Kidney (tissue), 13 donors: ENCODE measurements at regions not wholly inside any gene's neighbourhood (a gene's known extent, or its start where the extent isn't known, plus 50 kb on each side); places are given as distances from the start of the nearest gene placed in this dataset.
"Not testable (repeated sequence)": the region's sequence is repeated elsewhere in the genome, so short reads cannot be mapped to it uniquely, and the experiment has no call there.

Experiments used
- DNase-seq, 5 donors: peaks; one replicate each; pipeline ENCODE4 v3.0.0-alpha.2; 2013 to 2020
- FAIRE-seq: peaks from 2 replicates; lab custom pipeline; 2012; peaks lifted over from hg19 to GRCh38; lab: Jason Lieb, UNC
- H3K27ac ChIP-seq, 2 donors: one replicate each; pipeline ENCODE4 v1.7.0; 2013; ENCODE audit warnings: low read depth in 2 of 2, low read length in 2 of 2, inconsistent platforms in 1 of 2
- H3K27me3 ChIP-seq: one replicate; pipeline ENCODE4 v1.7.1; 2013; ENCODE audit warnings: low read length, inconsistent platforms; ENCODE audit not compliant: control insufficient read depth, insufficient read depth
- H3K36me3 ChIP-seq, 3 donors: one replicate each; pipeline versions ENCODE4 v1.7.0 to v1.7.1; 2013; ENCODE audit warnings: low read length in 3 of 3, control low read depth in 1 of 3, inconsistent platforms in 1 of 3; ENCODE audit not compliant: insufficient read depth in 3 of 3, control insufficient read depth in 2 of 3
- H3K4me1 ChIP-seq, 3 donors: one replicate each; pipeline versions ENCODE4 v1.7.0 to v1.7.1; 2013; ENCODE audit warnings: low read length in 3 of 3, inconsistent platforms in 1 of 3, low read depth in 1 of 3; ENCODE audit not compliant: control insufficient read depth in 2 of 3, insufficient read depth in 2 of 3
- H3K4me3 ChIP-seq, 3 donors: one replicate each; pipeline versions ENCODE4 v1.7.0 to v1.8.1; 2013; ENCODE audit warnings: low read length in 3 of 3, control low read depth in 1 of 3, inconsistent platforms in 1 of 3
- H3K9ac ChIP-seq, 3 donors: one replicate each; pipeline versions ENCODE4 v1.7.0 to v1.7.1; 2013; ENCODE audit warnings: low read length in 3 of 3, control low read depth in 1 of 3, inconsistent platforms in 1 of 3
- H3K9me3 ChIP-seq, 3 donors: one replicate each; pipeline versions ENCODE4 v1.7.0 to v1.7.1; 2013; ENCODE audit warnings: low read length in 3 of 3, control low read depth in 1 of 3, inconsistent platforms in 1 of 3; ENCODE audit not compliant: control insufficient read depth in 2 of 3, insufficient read depth in 1 of 3
- CTCF ChIP-seq: IDR thresholded peaks from 3 replicates; pipeline ENCODE4 v1.5.1; 2012; ENCODE audit warnings: mild to moderate bottlenecking, moderate library complexity, borderline replicate concordance; ENCODE audit not compliant: insufficient read depth; ENCODE audit errors: extremely low read depth
- intact Hi-C: fragments of 100-400 bp; cut with DNase I; formaldehyde crosslinking; loops from one replicate; pipeline ENCODE4 v1.11.1; 2022
- donor health status: control.
- donor health status: control.
- donor health status: control.
- donor health status: control.
- donor health status: control.
- donor health status: DM: yes; HTN: yes; CAD: no.
- donor health status: Normal renal cell carcinoma (clear cell type).

GRCh38 chr10:33859319-33860022 lies 525.0 kb upstream of the NRP1 start:
- Histone ChIP-seq H3K27me3 (no peaks in the 10 kb centered on the region), H3K9ac (no peak overlapping the region), H3K4me3 (no peak overlapping the region), H3K27ac (no peak overlapping the region), H3K9me3 (no peaks in the 10 kb centered on the region), H3K4me1 (peaks cover 0 to 6% (median 5%) of the 10 kb centered on the region in 3 donors), H3K36me3 (no peaks in the 10 kb centered on the region)
- intact Hi-C loops: no loop called here
- no peak for TF ChIP-seq CTCF
- DNase-seq: no peak
- FAIRE-seq: no peak

GRCh38 chr10:33858326-33858725 lies 523.9 kb upstream of the NRP1 start:
- Histone ChIP-seq H3K36me3 (no peaks in the 10 kb centered on the region), H3K9me3 (no peaks in the 10 kb centered on the region), H3K9ac (no peak overlapping the region), H3K4me1 (peaks cover 0 to 6% (median 5%) of the 10 kb centered on the region in 3 donors), H3K27ac (no peak overlapping the region), H3K27me3 (no peaks in the 10 kb centered on the region), H3K4me3 (no peak overlapping the region)
- TF ChIP-seq CTCF: no peak
- intact Hi-C loops: no loop called here
- FAIRE-seq (no peak), DNase-seq (no peak)

GRCh38 chr10:33853221-33853620 lies 518.8 kb upstream of the NRP1 start:
- H3K27ac ChIP-seq, H3K9me3 ChIP-seq, H3K4me1 ChIP-seq, FAIRE-seq, H3K36me3 ChIP-seq, intact Hi-C loops, H3K9ac ChIP-seq, H3K27me3 ChIP-seq, DNase-seq, H3K4me3 ChIP-seq: not testable (repeated sequence)

GRCh38 chr10:33843379-33843778 lies 508.9 kb upstream of the NRP1 start:
- FAIRE-seq (no peak), DNase-seq (no peak)
- no peaks in the 10 kb centered on the region for H3K27me3 ChIP-seq
- no peaks in the 10 kb centered on the region for H3K4me1 ChIP-seq
- no peak overlapping the region for H3K27ac ChIP-seq
- H3K9me3 ChIP-seq: no peaks in the 10 kb centered on the region
- H3K4me3 ChIP-seq: no peak overlapping the region
- no peak for TF ChIP-seq CTCF
- H3K36me3 ChIP-seq: no peaks in the 10 kb centered on the region
- no peak overlapping the region for H3K9ac ChIP-seq
- intact Hi-C loops: no loop called here
